GM18861 (cell line): ENCODE measurements at regions not wholly inside any gene's neighbourhood (a gene's known extent, or its start where the extent isn't known, plus 50 kb on each side); places are given as distances from the start of the nearest gene placed in this dataset.
"Not testable (repeated sequence)": the region's sequence is repeated elsewhere in the genome, so short reads cannot be mapped to it uniquely, and the experiment has no call there.

Experiments used
- ATAC-seq: cut with Tn5 transposase; IDR thresholded peaks from one replicate; pipeline ENCODE4 v1.9.1; 2021; ENCODE audit not compliant: unreplicated experiment

DNA sequence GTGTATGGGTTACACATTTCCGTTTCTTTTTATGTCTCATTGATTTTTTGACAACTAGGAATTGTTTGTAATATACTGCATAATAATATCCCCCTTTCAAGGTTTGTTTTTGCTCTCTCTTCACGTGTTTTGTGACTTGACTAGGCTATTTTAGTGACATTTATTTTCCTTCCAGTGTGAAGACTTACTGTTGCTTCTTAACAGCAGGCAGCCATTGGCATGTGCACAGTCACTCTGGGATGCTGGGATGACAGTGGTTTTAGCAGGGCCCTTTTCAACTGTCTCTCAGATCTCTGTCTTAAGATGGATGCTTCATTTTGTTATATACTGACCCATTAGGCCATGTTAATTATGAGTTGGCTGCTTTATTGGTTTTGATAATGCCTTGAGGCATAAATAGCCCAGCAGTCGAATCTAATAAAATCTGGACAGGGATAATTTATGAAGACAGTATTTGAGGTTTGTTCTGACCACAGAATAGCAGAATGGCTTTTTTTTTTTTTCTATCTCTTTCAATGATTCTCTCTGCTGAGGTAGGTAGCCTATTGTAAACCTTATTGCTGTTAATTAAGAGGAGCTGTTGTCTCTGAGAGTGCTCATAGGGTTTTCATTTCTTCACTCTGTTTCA lies 536.0 kb downstream of the GABRG2 start:
- ATAC-seq = no peak

DNA sequence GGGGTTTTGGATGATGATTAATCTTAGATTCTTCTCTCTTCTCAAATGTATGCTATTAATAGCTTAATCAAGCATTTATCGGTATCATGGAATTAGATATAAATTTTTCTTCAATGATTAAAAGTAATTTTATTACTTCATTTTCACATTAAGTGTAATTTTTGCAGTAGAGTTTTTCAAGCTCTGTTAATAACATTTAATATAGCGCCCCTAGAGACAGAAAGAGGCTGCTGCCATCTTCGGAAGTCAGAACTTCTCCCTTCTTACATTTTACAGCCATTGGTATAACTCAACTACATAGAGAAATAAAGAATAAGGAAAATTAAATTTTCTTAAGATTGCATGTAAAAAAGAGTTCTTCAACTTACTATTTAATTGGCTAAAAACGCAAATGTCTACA lies 540.3 kb downstream of the GABRG2 start:
- ATAC-seq = no peak

DNA sequence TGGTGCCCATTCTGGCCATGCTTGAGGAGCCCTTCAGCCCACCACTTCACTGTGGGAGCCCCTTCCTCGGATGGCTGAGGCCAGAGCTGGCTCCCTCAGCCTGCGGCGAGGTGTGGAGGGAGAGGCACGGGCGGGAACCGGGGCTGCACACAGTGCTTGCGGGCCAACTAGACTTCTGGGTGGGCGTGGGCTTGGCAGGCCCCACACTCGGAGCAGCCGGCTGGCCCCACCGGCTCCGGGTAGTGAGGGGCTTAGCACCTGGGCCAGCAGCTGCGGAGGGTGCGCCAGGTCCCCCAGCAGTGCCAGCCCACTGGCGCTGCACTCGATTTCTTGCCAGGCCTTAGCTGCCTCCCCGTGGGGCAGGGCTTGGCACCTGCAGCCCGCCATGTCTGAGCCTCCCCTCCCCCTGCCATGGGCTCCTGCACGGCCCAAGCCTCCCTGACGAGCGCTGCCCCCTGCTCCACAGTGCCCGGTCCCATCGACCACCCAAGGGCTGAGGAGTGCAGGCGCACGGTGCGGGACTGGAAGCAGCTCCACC lies 554.2 kb downstream of the GABRG2 start:
- ATAC-seq = not testable (repeated sequence)

DNA sequence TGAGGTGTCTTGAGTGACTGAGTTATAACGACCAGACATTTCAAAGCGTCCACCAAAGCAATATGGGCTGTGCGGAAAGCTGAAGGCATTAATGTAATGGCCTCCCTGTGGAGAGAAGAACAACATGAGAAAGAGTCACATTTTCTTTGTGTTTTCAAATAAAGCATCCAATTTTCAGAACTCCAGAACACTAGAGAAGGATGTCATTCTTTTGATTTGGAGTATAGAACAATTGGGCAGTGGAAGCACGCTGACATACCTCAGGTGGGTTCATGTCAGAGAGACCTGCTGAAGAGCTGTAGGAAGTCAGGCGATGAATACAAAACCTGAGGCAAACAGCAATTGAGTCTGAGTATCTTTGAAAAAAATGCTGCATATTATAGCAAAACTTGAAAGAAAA lies 556.5 kb downstream of the GABRG2 start:
- no peak for ATAC-seq

DNA sequence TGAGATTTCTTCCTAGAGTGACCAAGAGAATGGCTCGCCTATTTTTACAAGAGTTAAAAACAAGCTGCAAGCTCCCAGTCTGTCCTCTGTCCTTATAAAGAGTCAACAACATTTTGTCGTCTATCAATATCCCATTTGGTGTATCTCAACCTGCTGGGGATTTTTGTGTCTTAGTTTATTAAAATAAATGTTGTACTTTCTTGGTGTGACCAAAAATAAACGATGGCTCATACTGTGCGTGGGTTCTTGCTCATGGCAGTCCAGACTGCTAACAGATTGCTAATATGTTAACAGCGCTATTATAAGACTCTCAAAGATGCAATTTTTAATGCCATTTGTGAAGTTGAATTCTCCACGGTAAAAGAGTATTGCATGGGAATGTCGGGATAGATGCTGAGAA lies 569.9 kb downstream of the GABRG2 start:
- ATAC-seq = no peak

DNA sequence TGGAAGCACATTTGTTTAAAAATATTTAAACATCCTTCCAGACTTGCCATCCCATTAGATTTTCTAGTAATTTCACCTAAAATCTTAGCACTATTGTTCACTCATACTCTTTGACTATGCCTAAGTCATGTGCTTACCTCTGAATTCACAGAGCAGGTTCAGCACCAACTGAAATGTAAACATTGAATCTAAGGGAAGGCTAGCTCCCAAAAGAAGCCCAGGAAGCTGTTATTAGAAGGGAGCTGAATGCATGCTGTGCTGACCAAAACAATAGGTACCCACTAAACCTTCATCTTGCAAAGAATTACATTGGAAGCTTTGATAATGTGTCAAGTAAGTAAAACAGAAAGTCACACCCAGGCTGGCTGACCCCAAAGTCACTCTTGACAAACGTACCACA lies 571.3 kb downstream of the GABRG2 start:
- no peak for ATAC-seq

DNA sequence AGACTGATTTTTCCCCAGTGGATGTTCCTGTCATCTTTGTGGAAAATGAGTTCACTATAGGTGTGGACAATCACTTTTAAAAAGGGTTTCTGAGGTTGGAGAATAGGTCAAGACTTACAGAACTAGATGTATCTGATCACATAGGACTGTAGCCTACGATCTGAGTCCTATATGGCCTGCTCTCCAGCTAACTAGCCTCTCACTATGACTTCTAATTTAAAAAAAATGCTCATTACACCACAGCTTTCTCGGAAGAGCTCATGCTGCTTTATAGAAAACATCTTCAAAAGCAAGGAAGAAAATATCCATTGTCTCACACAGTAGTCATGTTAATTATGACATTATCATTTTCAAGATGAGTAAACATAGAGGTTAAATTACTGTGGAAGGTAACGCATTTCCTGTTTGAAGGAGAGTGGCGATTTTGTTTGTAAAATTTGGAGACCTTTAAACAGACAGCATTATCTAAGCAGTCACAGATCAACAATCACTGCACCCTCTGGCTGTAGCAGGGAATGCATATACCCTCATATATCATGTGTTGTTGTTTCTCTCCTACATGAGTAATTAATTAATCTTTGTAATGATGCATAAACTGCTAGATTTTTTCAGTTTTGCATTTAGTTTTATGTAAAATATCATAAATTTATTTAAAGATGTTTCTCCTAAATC lies 573.7 kb downstream of the GABRG2 start:
- no peak for ATAC-seq

DNA sequence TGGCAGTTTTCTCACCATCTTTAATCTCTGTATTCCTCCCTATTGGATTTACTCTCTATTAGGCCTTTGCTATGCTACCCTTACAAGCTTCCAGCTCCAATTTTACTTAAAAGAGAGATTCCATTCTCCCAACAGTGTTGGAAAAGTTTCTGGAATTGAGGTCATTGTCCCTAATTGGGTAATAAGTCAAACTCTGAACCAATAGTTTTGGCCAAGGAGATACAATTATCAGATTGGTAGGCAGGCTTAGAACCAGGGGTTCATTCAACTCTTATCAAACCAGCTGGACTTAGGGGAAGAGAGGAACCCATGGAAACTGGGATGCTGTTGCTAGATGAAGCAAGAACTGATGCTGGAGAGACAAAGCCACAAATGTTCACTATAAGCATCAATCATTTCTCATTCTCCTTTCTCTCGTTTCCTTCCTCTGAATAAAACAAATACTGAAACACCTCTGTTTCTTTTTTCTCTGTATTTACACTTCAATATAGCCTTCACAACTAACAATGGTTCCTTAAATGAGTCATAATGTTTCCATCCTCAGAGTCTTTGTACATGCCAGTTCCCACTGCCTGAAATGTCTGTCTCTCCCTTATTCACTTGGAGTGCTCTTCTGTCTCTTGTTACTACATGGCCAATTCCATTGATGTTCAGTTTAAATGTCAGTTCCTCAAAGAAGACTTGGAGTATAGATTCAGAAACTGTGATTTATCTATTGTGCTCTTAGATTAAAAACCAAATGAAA lies 587.3 kb downstream of the GABRG2 start:
- no peak for ATAC-seq

DNA sequence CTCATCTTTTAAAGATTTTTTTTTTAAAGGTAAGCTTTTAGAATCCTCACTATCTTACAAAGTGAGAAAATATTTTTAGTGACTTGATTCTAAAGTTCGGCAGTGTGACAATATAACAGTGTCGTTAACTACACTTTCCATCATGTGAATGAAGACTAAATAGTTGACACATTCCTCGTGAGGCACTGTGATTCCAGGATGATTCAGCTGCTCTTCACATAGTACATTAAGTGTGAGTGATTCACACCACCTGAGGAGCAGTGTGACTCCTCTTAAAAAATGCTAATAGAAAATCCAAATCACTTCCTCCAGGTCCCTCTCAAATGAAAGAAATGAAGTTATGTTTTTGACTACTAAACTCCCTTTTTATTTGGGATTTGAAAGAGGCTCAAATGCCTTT lies 589.5 kb downstream of the GABRG2 start:
- ATAC-seq = no peak

DNA sequence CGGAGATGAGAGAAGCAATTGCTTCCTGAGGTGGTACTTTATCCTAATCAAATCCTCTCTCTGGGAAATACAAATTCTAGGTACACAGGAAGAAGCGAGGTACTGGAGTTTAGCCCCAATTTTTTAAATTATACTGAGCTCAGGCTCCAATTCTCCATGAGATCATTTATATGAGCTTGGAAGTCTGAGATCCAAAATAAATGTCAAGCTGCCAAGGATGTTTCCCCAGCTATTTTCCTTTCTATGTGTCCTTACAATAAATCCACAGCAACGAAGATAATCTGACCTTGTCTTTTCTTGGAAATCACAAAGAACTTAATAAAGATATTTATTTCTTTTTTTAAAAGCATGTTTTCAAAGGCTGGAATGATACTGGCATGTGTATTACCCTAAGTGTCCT lies 597.3 kb downstream of the GABRG2 start:
- ATAC-seq = no peak

DNA sequence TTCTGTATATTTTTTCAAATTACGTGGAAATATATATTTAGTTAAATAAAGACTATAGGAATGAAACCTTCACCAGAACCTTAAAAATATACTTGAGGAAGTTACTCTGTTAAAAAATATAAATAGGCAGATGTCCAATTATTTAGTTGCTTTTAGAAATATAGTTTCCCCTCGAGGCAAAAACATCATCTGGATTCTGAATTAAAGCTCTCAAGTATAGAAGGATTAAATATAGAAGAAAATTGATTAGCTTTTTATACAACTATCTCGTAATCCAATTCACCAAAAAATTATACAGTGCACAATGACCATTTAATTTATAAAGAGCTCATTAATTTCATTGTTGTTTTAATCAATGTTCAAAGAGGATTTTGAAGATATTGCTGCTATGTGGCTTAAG lies 601.4 kb downstream of the GABRG2 start:
- no peak for ATAC-seq

DNA sequence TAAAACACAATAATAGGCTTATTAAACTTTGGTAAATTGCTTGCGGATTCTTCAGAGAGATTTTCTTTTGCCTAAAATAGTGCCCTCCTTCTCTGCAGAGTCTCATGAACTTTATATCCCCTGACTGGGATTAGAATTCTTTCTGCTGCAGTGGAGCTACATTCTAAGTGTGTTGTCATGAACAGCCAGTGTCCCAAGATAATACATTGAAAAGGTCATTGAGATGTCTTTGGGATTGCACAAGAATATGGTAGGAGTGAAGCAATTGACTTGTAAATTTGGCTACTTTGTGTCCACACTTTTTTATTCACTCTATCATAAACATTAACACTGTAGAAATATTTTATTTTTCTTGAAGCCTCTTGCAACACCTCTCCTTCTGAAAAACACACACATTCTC lies 604.5 kb downstream of the GABRG2 start:
- ATAC-seq = no peak

DNA sequence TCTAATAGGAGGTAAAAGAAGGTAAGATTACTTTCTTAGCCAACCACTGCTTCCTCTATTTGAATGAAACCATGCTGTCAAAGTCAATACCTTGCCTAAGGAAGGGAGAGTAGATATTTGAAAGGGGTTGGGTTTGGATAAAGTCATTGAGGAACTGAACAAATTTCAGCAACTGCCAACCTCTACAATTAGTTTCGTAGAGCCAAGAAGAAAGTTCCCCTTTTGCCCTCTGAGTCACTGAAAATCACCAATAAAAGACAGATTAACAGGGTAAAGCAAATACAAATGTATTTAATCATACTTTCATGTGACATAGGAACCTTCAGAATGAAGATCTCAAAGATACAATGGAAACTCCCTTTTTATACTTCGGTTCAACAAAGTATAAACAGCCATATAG lies 615.7 kb downstream of the GABRG2 start:
- ATAC-seq = peak; percentile 72

DNA sequence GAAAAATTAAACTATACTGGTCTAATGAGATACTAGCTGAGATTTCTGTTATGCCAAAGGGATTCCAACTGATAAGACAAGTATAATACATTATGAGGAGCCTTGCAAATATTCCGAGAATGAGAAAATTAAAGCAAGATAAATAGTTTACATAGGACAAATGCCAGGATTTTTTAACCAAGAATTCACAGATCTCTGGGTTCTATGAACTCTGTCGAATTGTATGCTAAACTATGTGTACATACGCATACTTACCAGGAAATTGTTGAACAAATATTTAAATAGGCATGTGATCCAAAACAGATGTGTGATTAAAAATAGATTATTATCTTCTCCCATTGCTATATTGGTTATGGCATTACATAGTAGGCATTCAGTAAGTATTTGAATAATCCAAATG lies 616.6 kb downstream of the GABRG2 start:
- no peak for ATAC-seq

DNA sequence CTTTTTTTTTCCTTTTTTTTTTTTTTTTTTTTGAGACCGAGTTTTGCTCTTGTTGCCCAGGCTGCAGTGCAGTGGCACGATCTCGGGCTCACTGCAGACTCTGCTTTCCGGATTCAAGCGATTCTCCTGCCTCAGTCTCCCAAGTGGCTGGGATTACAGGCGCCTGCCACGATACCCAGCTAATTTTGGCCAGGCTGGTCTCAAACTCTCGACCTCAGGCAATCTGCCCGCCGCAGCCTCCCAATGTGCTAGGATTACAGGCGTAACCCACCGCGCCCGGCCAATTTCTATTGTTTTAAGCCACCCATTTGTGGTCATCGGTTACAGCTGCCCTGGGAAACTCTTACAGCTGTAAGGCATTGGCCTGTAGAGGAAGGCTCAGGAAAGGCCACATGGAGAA lies 617.7 kb downstream of the GABRG2 start:
- ATAC-seq = no peak

DNA sequence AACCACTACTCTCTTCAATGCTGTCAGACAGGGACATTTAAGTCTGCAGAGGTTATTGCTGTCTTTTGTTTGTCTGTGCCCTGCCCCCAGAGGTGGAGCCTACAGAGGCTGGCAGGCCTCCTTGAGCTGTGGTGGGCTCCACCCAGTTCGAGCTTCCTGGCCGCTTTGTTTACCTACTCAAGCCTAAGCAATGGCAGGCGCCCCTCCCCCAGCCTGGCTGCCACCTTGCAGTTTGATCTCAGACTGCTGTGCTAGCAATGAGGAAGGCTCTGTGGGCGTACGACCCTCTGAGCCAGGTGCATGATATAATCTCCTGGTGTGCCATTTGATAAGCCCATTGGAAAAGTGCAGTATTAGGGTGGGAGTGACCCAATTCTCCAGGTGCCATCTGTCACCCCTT lies 628.7 kb downstream of the GABRG2 start:
- not testable (repeated sequence) for ATAC-seq

DNA sequence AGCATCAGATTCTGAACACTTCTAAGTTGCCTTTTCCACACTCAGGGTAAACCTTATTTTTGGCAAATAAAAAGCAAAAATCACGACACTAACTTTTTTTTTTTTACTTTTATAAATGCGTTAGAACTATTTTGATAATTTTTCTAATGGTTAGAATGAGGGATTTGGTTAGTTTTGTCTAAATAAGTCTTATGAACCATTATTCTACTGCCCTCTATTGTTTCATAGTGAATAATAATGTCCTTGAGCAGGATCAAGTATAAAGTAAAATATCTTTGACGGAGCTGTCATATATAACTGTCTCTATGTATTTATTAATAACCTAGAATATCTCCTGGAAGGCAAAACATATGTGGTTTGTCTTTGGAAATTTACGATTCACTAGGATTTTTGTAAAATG lies 631.8 kb downstream of the GABRG2 start:
- no peak for ATAC-seq

DNA sequence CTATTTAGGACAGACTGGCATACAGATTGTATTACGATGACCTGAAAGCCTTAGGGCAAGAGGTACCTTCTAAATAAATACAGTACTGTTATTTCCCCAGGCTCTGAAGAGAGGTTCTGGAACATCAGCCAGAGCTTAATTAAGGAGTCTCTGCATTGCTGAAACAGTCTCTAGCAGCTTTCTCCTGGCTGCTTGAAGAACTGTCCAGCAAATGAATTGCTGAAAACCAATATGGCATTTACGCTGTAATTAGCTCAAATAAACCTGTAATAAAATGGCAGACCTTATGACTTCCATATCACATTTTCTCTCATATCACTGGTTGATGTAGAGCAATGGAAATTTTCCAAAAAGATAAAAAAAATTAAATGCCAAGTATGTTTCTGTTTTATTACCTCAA lies 636.3 kb downstream of the GABRG2 start:
- no peak for ATAC-seq

DNA sequence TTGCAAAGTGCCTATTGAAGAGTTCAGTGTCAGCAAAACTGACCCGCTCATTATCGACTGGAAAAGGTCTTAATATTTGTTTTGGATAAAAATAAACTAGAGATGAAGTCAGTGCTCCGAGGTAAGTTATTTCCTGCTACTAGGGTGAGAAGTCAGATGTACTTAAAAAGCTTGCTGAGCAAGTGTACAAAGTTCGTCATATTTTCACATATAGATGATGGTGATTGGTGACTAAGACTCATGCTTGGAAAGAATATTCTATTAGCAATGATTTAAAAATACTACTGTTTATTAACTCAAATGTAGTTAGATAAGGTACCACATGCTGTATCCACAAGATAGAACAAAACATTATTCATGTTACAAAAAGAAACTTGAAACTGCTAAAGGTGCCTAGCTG lies 643.7 kb downstream of the GABRG2 start:
- no peak for ATAC-seq

DNA sequence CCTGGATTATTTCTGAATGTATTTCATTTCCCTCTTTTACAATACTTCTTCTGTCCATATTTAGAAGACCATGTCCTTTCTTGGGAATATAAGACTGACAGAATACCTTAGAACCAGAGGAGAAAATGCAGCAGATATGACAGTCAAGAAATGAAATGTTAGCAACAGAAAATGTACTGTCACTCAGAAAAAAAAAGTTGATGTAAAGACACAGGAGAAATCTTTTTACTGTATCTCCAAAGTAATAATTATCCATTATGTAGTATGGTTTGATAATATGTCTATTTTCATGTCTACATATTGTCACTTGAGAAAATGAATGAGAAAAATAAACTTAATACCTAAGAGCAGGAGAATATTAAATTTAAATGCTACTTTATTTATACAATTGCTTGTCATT lies 652.1 kb downstream of the GABRG2 start:
- no peak for ATAC-seq

DNA sequence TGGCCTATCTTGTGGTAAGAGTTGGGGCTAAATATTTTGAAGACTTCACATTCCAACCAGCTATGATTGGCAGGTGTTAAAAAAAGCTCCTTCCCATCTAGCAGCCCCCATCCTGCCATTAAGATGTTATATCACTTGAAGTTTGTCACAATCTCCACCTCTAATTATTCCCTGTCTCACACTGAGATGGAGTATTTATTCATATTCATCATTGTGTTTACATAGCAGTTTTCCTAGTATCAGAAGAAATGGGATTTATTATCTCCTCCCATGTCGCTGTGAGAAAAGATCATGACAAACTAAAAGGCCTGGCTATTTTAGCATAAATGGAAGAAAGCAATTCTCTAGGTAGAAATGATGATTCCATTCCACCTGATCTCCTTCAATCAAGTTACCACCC lies 653.6 kb downstream of the GABRG2 start:
- ATAC-seq = no peak

DNA sequence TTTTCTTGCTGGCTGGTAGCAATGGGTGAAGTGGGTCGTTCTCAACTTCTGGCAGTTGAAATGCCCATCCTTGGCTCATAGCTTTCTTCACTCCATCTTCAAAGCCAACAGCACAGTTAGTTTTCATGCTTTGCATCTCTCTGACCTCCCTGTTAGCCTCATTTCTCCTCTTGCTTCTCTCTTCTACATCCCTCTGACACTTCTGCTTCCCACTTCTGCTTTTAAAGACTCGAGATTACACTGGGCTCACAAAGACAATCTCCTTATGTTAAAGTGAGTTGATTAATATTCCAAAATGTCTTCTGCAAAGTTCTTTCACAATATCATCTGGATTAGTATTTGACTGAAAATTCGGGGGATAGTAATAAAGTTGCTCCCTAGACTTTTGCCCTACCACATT lies 684.8 kb upstream of the CCNG1 start:
- no peak for ATAC-seq
